C4-2B (cell line): ENCODE measurements at regions not wholly inside any gene's neighbourhood (a gene's known extent, or its start where the extent isn't known, plus 50 kb on each side); places are given as distances from the start of the nearest gene placed in this dataset.

Experiments
- H3K27ac ChIP-seq: fragments of 450-650 bp; 2 replicates; pipeline ENCODE4 v1.5.1; 2017
- CTCF ChIP-seq: fragments of 450-650 bp; conservative IDR thresholded peaks from 2 replicates; pipeline ENCODE4 v1.5.1; 2017; ENCODE audit warnings: mild to moderate bottlenecking
- ZFX ChIP-seq: fragments of 450-650 bp; IDR thresholded peaks from 2 replicates; pipeline ENCODE4 v1.6.1; 2017

GRCh38 chr3:164781755-164782154 is 296.5 kb downstream of the SI start:
- no peak overlapping the region for H3K27ac ChIP-seq
- TF ChIP-seq CTCF, result no peak
- TF ChIP-seq ZFX, result no peak

- TF ChIP-seq CTCF, result no peak
- TF ChIP-seq ZFX, result no peak
Measured at GRCh38 chr3:164779816-164780215, 298.5 kb downstream of the SI start.

GRCh38 chr3:164752812-164753211 is 325.5 kb downstream of the SI start:
- no peak overlapping the region for H3K27ac ChIP-seq
- TF ChIP-seq ZFX (no peak), CTCF (no peak)

More at GRCh38 chr3:164779816-164780215, 298.5 kb downstream of the SI start:
- H3K27ac ChIP-seq, result no peak overlapping the region

- no peak for TF ChIP-seq CTCF
- TF ChIP-seq ZFX, result no peak
- no peak overlapping the region for H3K27ac ChIP-seq
Measured at GRCh38 chr3:164748626-164749025, 329.7 kb downstream of the SI start.

- no peak overlapping the region for H3K27ac ChIP-seq
- no peak for TF ChIP-seq ZFX
- no peak for TF ChIP-seq CTCF
Measured at GRCh38 chr3:164741869-164742268, 336.4 kb downstream of the SI start.

GRCh38 chr3:164737174-164737573 is 341.1 kb downstream of the SI start:
- no peak overlapping the region for H3K27ac ChIP-seq
- TF ChIP-seq ZFX (no peak), CTCF (no peak)

- no peak for TF ChIP-seq CTCF
- TF ChIP-seq ZFX, result no peak
Measured at GRCh38 chr3:164732166-164732565, 346.1 kb downstream of the SI start.

More at GRCh38 chr3:164732166-164732565, 346.1 kb downstream of the SI start:
- no peak overlapping the region for H3K27ac ChIP-seq
